ENCODE measurements at regions not wholly inside any gene's neighbourhood (a gene's known extent, or its start where the extent isn't known, plus 50 kb on each side); places are given as distances from the start of the nearest gene placed in this dataset.

GRCh38 chr9:18052060-18052459 is 421.9 kb upstream of the ADAMTSL1 start:
- no peaks in the 10 kb centered on the region for H3K27me3 ChIP-seq
- no peak overlapping the region for H3K27ac ChIP-seq
- no peak for ATAC-seq
- no peak for DNase-seq
- H3K36me3 ChIP-seq, result no peaks in the 10 kb centered on the region
- no peaks in the 10 kb centered on the region for H3K4me1 ChIP-seq
- no peaks in the 10 kb centered on the region for H3K9me3 ChIP-seq
- H3K4me3 ChIP-seq, result no peak overlapping the region
- intact Hi-C loops (cut with DNase I), result no loop called here
- no peak for TF ChIP-seq CTCF (IDR thresholded peaks at IDR 0.05)

GRCh38 chr9:18056269-18056992 is 417.5 kb upstream of the ADAMTSL1 start:
- ATAC-seq (no peak), DNase-seq (no peak)
- no peaks in the 10 kb centered on the region for H3K36me3 ChIP-seq
- no peak for TF ChIP-seq CTCF (IDR thresholded peaks at IDR 0.05)
- H3K4me3 ChIP-seq, result no peak overlapping the region
- no peaks in the 10 kb centered on the region for H3K4me1 ChIP-seq
- intact Hi-C loops (cut with DNase I), result no loop called here
- no peaks in the 10 kb centered on the region for H3K9me3 ChIP-seq
- H3K27me3 ChIP-seq, result no peaks in the 10 kb centered on the region
- H3K27ac ChIP-seq, result no peak overlapping the region

GRCh38 chr9:18056993-18057369 is 417.0 kb upstream of the ADAMTSL1 start:
- H3K27ac ChIP-seq, result no peak overlapping the region
- no peaks in the 10 kb centered on the region for H3K9me3 ChIP-seq
- DNase-seq (no peak), ATAC-seq (no peak)
- H3K4me1 ChIP-seq, result no peaks in the 10 kb centered on the region
- H3K4me3 ChIP-seq, result no peak overlapping the region
- H3K27me3 ChIP-seq, result no peaks in the 10 kb centered on the region
- intact Hi-C loops (cut with DNase I), result no loop called here
- no peaks in the 10 kb centered on the region for H3K36me3 ChIP-seq
- no peak for TF ChIP-seq CTCF (IDR thresholded peaks at IDR 0.05)

GRCh38 chr9:18058564-18059442 is 415.1 kb upstream of the ADAMTSL1 start:
- no peaks in the 10 kb centered on the region for H3K9me3 ChIP-seq
- no peak overlapping the region for H3K27ac ChIP-seq
- no peak for DNase-seq
- H3K4me1 ChIP-seq, result no peaks in the 10 kb centered on the region
- TF ChIP-seq CTCF (IDR thresholded peaks at IDR 0.05), result no peak
- no peak overlapping the region for H3K4me3 ChIP-seq
- H3K27me3 ChIP-seq, result no peaks in the 10 kb centered on the region
- ATAC-seq, result no peak
- intact Hi-C loops (cut with DNase I), result no loop called here
- no peaks in the 10 kb centered on the region for H3K36me3 ChIP-seq

- DNase-seq (no peak), ATAC-seq (no peak)
- no peak overlapping the region for H3K27ac ChIP-seq
- no peaks in the 10 kb centered on the region for H3K9me3 ChIP-seq
- TF ChIP-seq CTCF (IDR thresholded peaks at IDR 0.05), result no peak
- no peaks in the 10 kb centered on the region for H3K36me3 ChIP-seq
- intact Hi-C loops (cut with DNase I), result no loop called here
- H3K27me3 ChIP-seq, result no peaks in the 10 kb centered on the region
- no peaks in the 10 kb centered on the region for H3K4me1 ChIP-seq
- no peak overlapping the region for H3K4me3 ChIP-seq
These were observed 414.5 kb upstream of the ADAMTSL1 start for GRCh38 chr9:18059447-18059846.
